ENCODE measurements at regions not wholly inside any gene's neighbourhood (a gene's known extent, or its start where the extent isn't known, plus 50 kb on each side); places are given as distances from the start of the nearest gene placed in this dataset.

GRCh38 chr12:59388176-59388575 is 207.7 kb upstream of the SLC16A7 start:
- Histone ChIP-seq H3K4me1 (ENCODE audit: control insufficient read depth, extremely low read depth, insufficient read depth, low read length) (no peaks in the 10 kb centered on the region), H3K27me3 (ENCODE audit: control insufficient read depth, insufficient read depth, low read length) (no peaks in the 10 kb centered on the region), H3K9me3 (ENCODE audit: control insufficient read depth, insufficient read depth, low read depth, low read length) (no peaks in the 10 kb centered on the region), H3K27ac (ENCODE audit: insufficient read depth, low read length) (no peak overlapping the region), H3K4me3 (replicated peaks in 1 of 4; ENCODE audit: control extremely low read depth in 1 of 4, insufficient read depth in 1 of 4, low read depth in 3 of 4, low read length in 4 of 4) (no peak overlapping the region), H3K9ac (ENCODE audit: insufficient read depth, low read length) (no peak overlapping the region), H4K20me1 (ENCODE audit: control insufficient read depth, extremely low read depth, insufficient read depth, low read length) (no peaks in the 10 kb centered on the region), H3K4me2 (ENCODE audit: extremely low read depth, insufficient read depth, low read length) (no peak overlapping the region), H3K79me2 (ENCODE audit: control insufficient read depth, insufficient read depth, low read length) (no peaks in the 10 kb centered on the region), H2AFZ (ENCODE audit: low read length) (no peak overlapping the region), H3K36me3 (ENCODE audit: control insufficient read depth, insufficient read depth, low read length) (no peaks in the 10 kb centered on the region)
- no peak for TF ChIP-seq EZH2 (IDR thresholded peaks at IDR 0.05; ENCODE audit: low read length, missing control alignments)
- no peak for DNase-seq (ENCODE audit: low read depth in 2 of 2)

- H3K9ac ChIP-seq (ENCODE audit: insufficient read depth, low read length): no peak overlapping the region
- H3K27me3 ChIP-seq (ENCODE audit: control insufficient read depth, insufficient read depth, low read length): no peaks in the 10 kb centered on the region
- no peaks in the 10 kb centered on the region for H4K20me1 ChIP-seq (ENCODE audit: control insufficient read depth, extremely low read depth, insufficient read depth, low read length)
- H3K27ac ChIP-seq (ENCODE audit: insufficient read depth, low read length): no peak overlapping the region
- H3K4me2 ChIP-seq (ENCODE audit: extremely low read depth, insufficient read depth, low read length): no peak overlapping the region
- no peaks in the 10 kb centered on the region for H3K79me2 ChIP-seq (ENCODE audit: control insufficient read depth, insufficient read depth, low read length)
- peak in 1 of 2 donors; percentile 24 for DNase-seq (ENCODE audit: low read depth in 2 of 2)
- no peak overlapping the region for H2AFZ ChIP-seq (ENCODE audit: low read length)
- H3K4me3 ChIP-seq (replicated peaks in 1 of 4; ENCODE audit: control extremely low read depth in 1 of 4, insufficient read depth in 1 of 4, low read depth in 3 of 4, low read length in 4 of 4): no peak overlapping the region
- TF ChIP-seq EZH2 (IDR thresholded peaks at IDR 0.05; ENCODE audit: low read length, missing control alignments) (no peak), CTCF (conservative IDR thresholded peaks at IDR 0.05 in 1 of 2, IDR thresholded peaks at IDR 0.05 in 1 of 2; ENCODE audit: low read depth in 1 of 2, low read length in 2 of 2) (no peak)
- no peaks in the 10 kb centered on the region for H3K36me3 ChIP-seq (ENCODE audit: control insufficient read depth, insufficient read depth, low read length)
- no peaks in the 10 kb centered on the region for H3K9me3 ChIP-seq (ENCODE audit: control insufficient read depth, insufficient read depth, low read depth, low read length)
- no peaks in the 10 kb centered on the region for H3K4me1 ChIP-seq (ENCODE audit: control insufficient read depth, extremely low read depth, insufficient read depth, low read length)
Observed at GRCh38 chr12:59386236-59386635, 209.6 kb upstream of the SLC16A7 start.

- H3K27ac ChIP-seq (ENCODE audit: insufficient read depth, low read length): no peak overlapping the region
- H3K4me2 ChIP-seq (ENCODE audit: extremely low read depth, insufficient read depth, low read length): peak overlapping the region; percentile 27
- no peaks in the 10 kb centered on the region for H3K79me2 ChIP-seq (ENCODE audit: control insufficient read depth, insufficient read depth, low read length)
- no peaks in the 10 kb centered on the region for H3K4me1 ChIP-seq (ENCODE audit: control insufficient read depth, extremely low read depth, insufficient read depth, low read length)
- no peaks in the 10 kb centered on the region for H3K9me3 ChIP-seq (ENCODE audit: control insufficient read depth, insufficient read depth, low read depth, low read length)
- no peak overlapping the region for H2AFZ ChIP-seq (ENCODE audit: low read length)
- H4K20me1 ChIP-seq (ENCODE audit: control insufficient read depth, extremely low read depth, insufficient read depth, low read length): no peaks in the 10 kb centered on the region
- H3K27me3 ChIP-seq (ENCODE audit: control insufficient read depth, insufficient read depth, low read length): no peaks in the 10 kb centered on the region
- peak overlapping the region in 3 of 4 experiments; percentile 5 to 50 (median 32) for H3K4me3 ChIP-seq (replicated peaks in 1 of 4; ENCODE audit: control extremely low read depth in 1 of 4, insufficient read depth in 1 of 4, low read depth in 3 of 4, low read length in 4 of 4)
- TF ChIP-seq EZH2 (IDR thresholded peaks at IDR 0.05; ENCODE audit: low read length, missing control alignments) (no peak), CTCF (conservative IDR thresholded peaks at IDR 0.05 in 1 of 2, IDR thresholded peaks at IDR 0.05 in 1 of 2; ENCODE audit: low read depth in 1 of 2, low read length in 2 of 2) (no peak)
- H3K36me3 ChIP-seq (ENCODE audit: control insufficient read depth, insufficient read depth, low read length): no peaks in the 10 kb centered on the region
- no peak overlapping the region for H3K9ac ChIP-seq (ENCODE audit: insufficient read depth, low read length)
- peak; percentile 18 to 95 for DNase-seq (ENCODE audit: low read depth in 2 of 2)
Observed at GRCh38 chr12:59383079-59383822, 212.6 kb upstream of the SLC16A7 start.
